Keratinocyte (primary cell): ENCODE measurements at regions not wholly inside any gene's neighbourhood (a gene's known extent, or its start where the extent isn't known, plus 50 kb on each side); places are given as distances from the start of the nearest gene placed in this dataset.

Source experiments
- EZH2 ChIP-seq: IDR thresholded peaks from one replicate; pipeline ENCODE4 v1.6.1; 2012; ENCODE audit warnings: inconsistent platforms, mild to moderate bottlenecking, low read length, moderate library complexity
- TF ChIP-seq, protein P1 (sequence below), 3 experiments: IDR thresholded peaks in 1 of 3; conservative IDR thresholded peaks in 1 of 3; optimal IDR thresholded peaks in 1 of 3; 2 replicates in 2 of 3; 3 replicates in 1 of 3; pipeline versions ENCODE3 to v1.5.1; 2011; ENCODE audit warnings: low read length in 3 of 3, mild to moderate bottlenecking in 3 of 3, moderate library complexity in 2 of 3, control low read depth in 1 of 3, inconsistent platforms in 1 of 3; ENCODE audit not compliant: insufficient read depth in 2 of 3; ENCODE audit errors: extremely low read depth in 1 of 3

DNA sequence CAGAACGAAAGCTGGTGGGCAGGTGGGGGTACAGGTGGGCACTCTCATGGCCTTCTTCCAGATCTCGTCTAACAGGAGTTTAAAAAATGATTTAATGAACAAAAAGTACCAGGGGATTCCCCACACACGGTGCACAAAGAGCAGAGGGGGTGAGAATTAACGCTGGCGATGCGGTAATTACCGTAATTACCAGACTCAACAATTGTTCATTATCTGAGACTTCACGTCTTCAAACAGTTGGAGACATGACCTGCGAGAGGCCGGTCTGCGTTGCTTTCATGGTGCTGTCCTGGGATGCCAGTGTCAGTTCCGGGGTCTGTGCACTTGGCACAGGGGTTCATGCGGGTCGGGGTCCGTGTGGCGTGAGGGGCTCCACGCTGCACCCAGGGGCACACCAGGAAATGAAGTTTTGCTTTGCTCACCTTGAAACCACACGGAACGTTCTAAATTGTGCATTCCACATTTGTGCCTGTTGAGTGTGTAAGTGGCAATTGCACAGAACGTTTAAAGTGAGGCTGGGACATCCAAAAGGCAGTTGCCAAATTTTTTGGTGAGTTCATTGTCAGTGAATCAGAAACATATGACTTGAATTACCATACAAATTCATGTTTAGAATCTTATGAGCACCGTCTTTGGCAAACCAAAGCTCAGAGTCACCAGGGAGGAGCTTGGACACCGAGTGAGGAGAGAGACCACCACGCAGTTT, 256.4 kb upstream of the IRX1 start:
- TF ChIP-seq, protein P1, sequence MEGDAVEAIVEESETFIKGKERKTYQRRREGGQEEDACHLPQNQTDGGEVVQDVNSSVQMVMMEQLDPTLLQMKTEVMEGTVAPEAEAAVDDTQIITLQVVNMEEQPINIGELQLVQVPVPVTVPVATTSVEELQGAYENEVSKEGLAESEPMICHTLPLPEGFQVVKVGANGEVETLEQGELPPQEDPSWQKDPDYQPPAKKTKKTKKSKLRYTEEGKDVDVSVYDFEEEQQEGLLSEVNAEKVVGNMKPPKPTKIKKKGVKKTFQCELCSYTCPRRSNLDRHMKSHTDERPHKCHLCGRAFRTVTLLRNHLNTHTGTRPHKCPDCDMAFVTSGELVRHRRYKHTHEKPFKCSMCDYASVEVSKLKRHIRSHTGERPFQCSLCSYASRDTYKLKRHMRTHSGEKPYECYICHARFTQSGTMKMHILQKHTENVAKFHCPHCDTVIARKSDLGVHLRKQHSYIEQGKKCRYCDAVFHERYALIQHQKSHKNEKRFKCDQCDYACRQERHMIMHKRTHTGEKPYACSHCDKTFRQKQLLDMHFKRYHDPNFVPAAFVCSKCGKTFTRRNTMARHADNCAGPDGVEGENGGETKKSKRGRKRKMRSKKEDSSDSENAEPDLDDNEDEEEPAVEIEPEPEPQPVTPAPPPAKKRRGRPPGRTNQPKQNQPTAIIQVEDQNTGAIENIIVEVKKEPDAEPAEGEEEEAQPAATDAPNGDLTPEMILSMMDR (optimal IDR thresholded peaks at IDR 0.05 in 1 of 3, IDR thresholded peaks at IDR 0.05 in 1 of 3, conservative IDR thresholded peaks at IDR 0.05 in 1 of 3; ENCODE audit: extremely low read depth in 1 of 3, insufficient read depth in 2 of 3, low read length in 3 of 3) = no peak
- TF ChIP-seq EZH2 = no peak
